GM10248 (cell line): ENCODE measurements at regions not wholly inside any gene's neighbourhood (a gene's known extent, or its start where the extent isn't known, plus 50 kb on each side); places are given as distances from the start of the nearest gene placed in this dataset.

Experiments used
- CTCF ChIA-PET: fragments of 300-600 bp; sonication (Branson Sonifier 250); formaldehyde crosslinking; extraction: SDS; loops from one replicate; lab custom pipeline; 2021; ENCODE audit warnings: antibody characterized with exemption; lab: Yijun Ruan, JAX
- POLR2A ChIA-PET: fragments of 350-650 bp; sonication (Branson Sonifier 250); formaldehyde crosslinking; extraction: SDS; loops from one replicate; lab custom pipeline; 2020; ENCODE audit warnings: antibody characterized with exemption; lab: Yijun Ruan, JAX
- DNase-seq: peaks from one replicate; pipeline ENCODE4 v3.0.0; 2012; ENCODE audit errors: extremely low spot score
- CTCF ChIP-seq: IDR thresholded peaks from 2 replicates; pipeline ENCODE4 v1.5.1; 2012; ENCODE audit warnings: mild to moderate bottlenecking, low read depth; ENCODE audit errors: extremely low read depth, missing control alignments, control extremely low read depth

- ChIA-PET POLR2A (no interaction called here), CTCF (no interaction called here)
- peak; percentile 2 for DNase-seq
- TF ChIP-seq CTCF = no peak
These were observed 737.6 kb upstream of the NUDT12 start for GRCh38 chr5:104299998-104300706.

GRCh38 chr5:104298518-104298917, 735.9 kb upstream of the NUDT12 start:
- no peak for DNase-seq
- ChIA-PET POLR2A (no interaction called here), CTCF (no interaction called here)
- TF ChIP-seq CTCF = no peak

- DNase-seq = no peak
- ChIA-PET CTCF (no interaction called here), POLR2A (no interaction called here)
- TF ChIP-seq CTCF = no peak
These were observed 734.5 kb upstream of the NUDT12 start for GRCh38 chr5:104297076-104297475.

GRCh38 chr5:104295991-104296390, 733.4 kb upstream of the NUDT12 start:
- DNase-seq = no peak
- ChIA-PET POLR2A (no interaction called here), CTCF (no interaction called here)
- no peak for TF ChIP-seq CTCF

- no peak for DNase-seq
- no peak for TF ChIP-seq CTCF
- POLR2A ChIA-PET = no interaction called here
- CTCF ChIA-PET = interaction anchor here (1.5 kb wide), 1 partner anchor 10 kb away, joined by 4 read pairs; no protein-coding TSS in a partner anchor
These were observed 720.5 kb upstream of the NUDT12 start for GRCh38 chr5:104283136-104283535.

GRCh38 chr5:104273725-104274124, 711.1 kb upstream of the NUDT12 start:
- no peak for TF ChIP-seq CTCF
- ChIA-PET POLR2A (no interaction called here), CTCF (no interaction called here)
- DNase-seq = no peak
